ENCODE measurements at regions not wholly inside any gene's neighbourhood (a gene's known extent, or its start where the extent isn't known, plus 50 kb on each side); places are given as distances from the start of the nearest gene placed in this dataset.

DNA sequence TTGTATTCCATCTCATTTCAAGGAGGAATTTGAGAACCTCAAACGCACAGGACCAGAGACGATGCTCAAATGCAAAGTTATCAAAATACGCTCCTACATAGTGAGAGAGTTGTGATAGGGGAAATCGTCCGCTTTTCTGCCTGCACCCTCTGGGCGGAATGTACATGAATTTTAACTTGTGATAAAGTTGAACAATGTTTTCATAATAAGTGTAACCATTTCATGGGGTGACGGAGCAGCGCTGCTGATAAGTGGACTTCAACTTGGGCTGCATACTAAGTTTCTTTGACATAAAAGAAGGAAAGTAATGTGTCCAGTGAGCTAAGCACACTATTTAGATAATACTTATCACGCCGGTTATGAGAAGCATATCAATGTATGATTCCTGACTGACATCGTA lies 497.5 kb upstream of the MGMT start:
- TF ChIP-seq REST (IDR thresholded peaks at IDR 0.05) (no peak), GABPA (IDR thresholded peaks at IDR 0.05 in 1 of 2, conservative IDR thresholded peaks at IDR 0.05 in 1 of 2) (no peak), HNF4G (IDR thresholded peaks at IDR 0.05) (no peak)
- no peaks in the 10 kb centered on the region for H3K9me3 ChIP-seq (ENCODE audit: control insufficient read depth in 4 of 4, low read length in 3 of 4)
- no peaks in the 10 kb centered on the region for H3K4me1 ChIP-seq (ENCODE audit: control insufficient read depth in 4 of 4, insufficient read depth in 4 of 4, low read length in 3 of 4)
- H3K9ac ChIP-seq (ENCODE audit: low read depth in 1 of 2, low read length in 2 of 2) = no peak overlapping the region
- H3K36me3 ChIP-seq (ENCODE audit: control insufficient read depth in 4 of 4, insufficient read depth in 3 of 4, low read depth in 1 of 4, low read length in 3 of 4) = no peaks in the 10 kb centered on the region
- 79% methylated on average over 11 of the region's 11 CpGs for WGBS
- no peak overlapping the region for H3K4me3 ChIP-seq (ENCODE audit: low read depth in 1 of 3, low read length in 3 of 3)
- no peak overlapping the region for H3K27ac ChIP-seq (ENCODE audit: low read depth in 1 of 2, low read length in 2 of 2)
- no peak for DNase-seq (ENCODE audit: low spot score)
- peaks cover 0 to 6% (median 0%) of the 10 kb centered on the region in 4 donors for H3K27me3 ChIP-seq (ENCODE audit: control insufficient read depth in 4 of 4, insufficient read depth in 4 of 4, low read length in 3 of 4)

DNA sequence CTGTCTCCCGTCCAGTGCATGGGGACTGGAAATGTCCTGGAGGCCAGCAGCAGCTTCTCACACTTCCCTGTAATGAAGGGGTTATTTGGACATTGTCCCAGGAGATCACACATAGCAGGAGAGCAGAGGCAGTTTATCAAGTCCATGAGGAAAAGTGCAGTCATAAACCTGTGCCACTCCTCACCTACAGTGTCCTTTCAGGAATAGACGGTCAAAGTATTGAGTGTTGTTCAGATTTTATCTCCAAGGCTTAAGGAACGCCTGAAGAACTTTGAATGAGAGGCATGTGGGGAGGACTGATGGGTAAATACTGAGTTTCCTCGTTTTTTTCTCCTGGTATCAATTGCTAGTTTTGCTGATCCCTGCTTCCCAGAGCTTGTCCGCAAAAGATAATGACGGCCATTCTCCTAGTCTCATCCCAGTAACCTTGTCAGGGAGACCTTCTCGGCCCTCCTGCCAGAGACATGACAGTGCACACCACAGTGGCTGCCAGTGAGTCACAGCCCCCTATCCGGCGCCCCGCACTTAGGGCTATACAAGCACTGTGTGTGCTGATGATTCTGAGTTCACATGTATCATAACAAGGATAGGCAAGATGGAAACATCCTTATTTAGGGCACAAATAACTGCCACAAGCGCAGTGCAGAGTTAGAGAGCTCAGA lies 495.5 kb upstream of the MGMT start:
- Histone ChIP-seq H3K9ac (ENCODE audit: low read depth in 1 of 2, low read length in 2 of 2) (no peak overlapping the region), H3K9me3 (ENCODE audit: control insufficient read depth in 4 of 4, low read length in 3 of 4) (no peaks in the 10 kb centered on the region), H3K36me3 (ENCODE audit: control insufficient read depth in 4 of 4, insufficient read depth in 3 of 4, low read depth in 1 of 4, low read length in 3 of 4) (no peaks in the 10 kb centered on the region), H3K27me3 (ENCODE audit: control insufficient read depth in 4 of 4, insufficient read depth in 4 of 4, low read length in 3 of 4) (peaks cover 0 to 4% (median 0%) of the 10 kb centered on the region in 4 donors), H3K4me3 (ENCODE audit: low read depth in 1 of 3, low read length in 3 of 3) (no peak overlapping the region), H3K27ac (ENCODE audit: low read depth in 1 of 2, low read length in 2 of 2) (no peak overlapping the region), H3K4me1 (ENCODE audit: control insufficient read depth in 4 of 4, insufficient read depth in 4 of 4, low read length in 3 of 4) (no peaks in the 10 kb centered on the region)
- no peak for DNase-seq (ENCODE audit: low spot score)
- 66% methylated on average over 11 of the region's 11 CpGs for WGBS
- TF ChIP-seq EGR1 (IDR thresholded peaks at IDR 0.05; ENCODE audit: low read depth in 2 of 2) (no peak), REST (IDR thresholded peaks at IDR 0.05) (no peak), YY1 (IDR thresholded peaks at IDR 0.05) (no peak), RXRA (IDR thresholded peaks at IDR 0.05) (no peak), HNF4A (conservative IDR thresholded peaks at IDR 0.05) (no peak), MAX (IDR thresholded peaks at IDR 0.05) (no peak), SP1 (IDR thresholded peaks at IDR 0.05) (no peak), GABPA (IDR thresholded peaks at IDR 0.05 in 1 of 2, conservative IDR thresholded peaks at IDR 0.05 in 1 of 2) (no peak), FOXA2 (IDR thresholded peaks at IDR 0.05) (no peak)
- TF ChIP-seq, protein P1, sequence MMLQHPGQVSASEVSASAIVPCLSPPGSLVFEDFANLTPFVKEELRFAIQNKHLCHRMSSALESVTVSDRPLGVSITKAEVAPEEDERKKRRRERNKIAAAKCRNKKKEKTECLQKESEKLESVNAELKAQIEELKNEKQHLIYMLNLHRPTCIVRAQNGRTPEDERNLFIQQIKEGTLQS (IDR thresholded peaks at IDR 0.05) = no peak
- TF ChIP-seq, protein P2, sequence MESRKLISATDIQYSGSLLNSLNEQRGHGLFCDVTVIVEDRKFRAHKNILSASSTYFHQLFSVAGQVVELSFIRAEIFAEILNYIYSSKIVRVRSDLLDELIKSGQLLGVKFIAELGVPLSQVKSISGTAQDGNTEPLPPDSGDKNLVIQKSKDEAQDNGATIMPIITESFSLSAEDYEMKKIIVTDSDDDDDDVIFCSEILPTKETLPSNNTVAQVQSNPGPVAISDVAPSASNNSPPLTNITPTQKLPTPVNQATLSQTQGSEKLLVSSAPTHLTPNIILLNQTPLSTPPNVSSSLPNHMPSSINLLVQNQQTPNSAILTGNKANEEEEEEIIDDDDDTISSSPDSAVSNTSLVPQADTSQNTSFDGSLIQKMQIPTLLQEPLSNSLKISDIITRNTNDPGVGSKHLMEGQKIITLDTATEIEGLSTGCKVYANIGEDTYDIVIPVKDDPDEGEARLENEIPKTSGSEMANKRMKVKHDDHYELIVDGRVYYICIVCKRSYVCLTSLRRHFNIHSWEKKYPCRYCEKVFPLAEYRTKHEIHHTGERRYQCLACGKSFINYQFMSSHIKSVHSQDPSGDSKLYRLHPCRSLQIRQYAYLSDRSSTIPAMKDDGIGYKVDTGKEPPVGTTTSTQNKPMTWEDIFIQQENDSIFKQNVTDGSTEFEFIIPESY (IDR thresholded peaks at IDR 0.05) = no peak

All from liver (tissue), 7 donors.